GM10266 (cell line): ENCODE measurements at regions not wholly inside any gene's neighbourhood (a gene's known extent, or its start where the extent isn't known, plus 50 kb on each side); places are given as distances from the start of the nearest gene placed in this dataset.

Experiments used
- DNase-seq: peaks from one replicate; pipeline ENCODE4 v3.0.0; 2012; ENCODE audit errors: extremely low spot score
- CTCF ChIP-seq: IDR thresholded peaks from 2 replicates; pipeline ENCODE4 v1.5.1; 2012; ENCODE audit warnings: mild to moderate bottlenecking, low read depth; ENCODE audit not compliant: control insufficient read depth, insufficient read depth; ENCODE audit errors: missing control alignments

- TF ChIP-seq CTCF: no peak
- DNase-seq: no peak
These were observed 58.8 kb upstream of the KHDRBS2 start for GRCh38 chr6:62344850-62345249.

- DNase-seq: no peak
- no peak for TF ChIP-seq CTCF
These were observed 52.5 kb upstream of the KHDRBS2 start for GRCh38 chr6:62338477-62338876.
